GM12891 (cell line): ENCODE measurements at regions not wholly inside any gene's neighbourhood (a gene's known extent, or its start where the extent isn't known, plus 50 kb on each side); places are given as distances from the start of the nearest gene placed in this dataset.

Source experiments
- POLR2A ChIP-seq: IDR thresholded peaks from 2 replicates; pipeline ENCODE4 v1.6.1; 2011; ENCODE audit warnings: low read depth, low read length, control low read depth
- POLR2AphosphoS5 ChIP-seq: IDR thresholded peaks from 2 replicates; pipeline ENCODE4 v1.6.1; 2011; ENCODE audit warnings: low read depth, low read length, control low read depth
- TAF1 ChIP-seq: IDR thresholded peaks from 2 replicates; pipeline ENCODE4 v1.6.1; 2011; ENCODE audit warnings: low read depth, low read length, control low read depth

GRCh38 chr12:65597527-65597926 is 226.8 kb upstream of the HMGA2 start:
- TF ChIP-seq TAF1 = no peak
- TF ChIP-seq POLR2A = no peak
- TF ChIP-seq POLR2AphosphoS5 = no peak
